RPMI8226 (cell line): ENCODE measurements at regions not wholly inside any gene's neighbourhood (a gene's known extent, or its start where the extent isn't known, plus 50 kb on each side); places are given as distances from the start of the nearest gene placed in this dataset.
"Not testable (repeated sequence)": the region's sequence is repeated elsewhere in the genome, so short reads cannot be mapped to it uniquely, and the experiment has no call there.

Experiments used
- DNase-seq: peaks from one replicate; pipeline ENCODE4 v3.0.0-alpha.2; 2015

DNA sequence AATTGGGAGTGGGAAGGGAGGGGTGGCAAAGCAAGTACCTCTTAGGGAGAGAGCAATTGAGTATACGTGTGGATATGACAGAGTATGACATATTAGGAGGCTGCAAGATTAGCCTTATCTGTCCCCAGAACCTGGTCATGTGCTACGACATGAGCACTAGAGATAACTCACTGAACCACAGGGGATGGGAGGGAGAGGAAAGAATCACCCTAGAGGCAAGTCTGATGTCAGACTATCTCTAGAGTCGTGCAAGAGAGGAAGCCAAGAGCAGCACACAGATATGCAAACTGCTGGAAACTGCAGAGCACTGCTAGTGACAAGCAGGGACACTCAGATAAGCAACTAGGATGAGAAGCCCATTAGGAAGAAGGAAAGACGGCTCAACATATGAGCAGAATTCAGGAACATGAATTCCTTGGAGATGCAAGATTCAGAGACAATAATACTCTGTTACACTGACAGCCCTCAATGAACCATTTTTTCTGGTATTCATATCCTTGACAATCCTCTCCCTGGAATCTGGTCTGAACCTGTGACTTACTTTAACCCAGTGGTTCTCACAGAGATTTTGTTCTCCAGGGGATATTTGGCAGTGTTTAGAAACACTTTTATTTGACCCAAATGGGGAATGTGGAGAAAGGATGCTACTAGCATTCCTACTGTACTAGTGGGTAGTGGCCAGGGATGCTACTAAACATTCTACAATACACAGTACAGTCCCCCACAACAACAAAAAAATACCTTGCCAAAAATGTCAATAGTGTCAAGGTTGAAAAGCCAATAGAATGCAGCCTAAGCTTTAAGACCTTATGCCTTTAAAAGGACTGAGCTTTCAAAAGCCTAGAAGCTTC is 84.0 kb upstream of the BMP2K start:
- DNase-seq = no peak

DNA sequence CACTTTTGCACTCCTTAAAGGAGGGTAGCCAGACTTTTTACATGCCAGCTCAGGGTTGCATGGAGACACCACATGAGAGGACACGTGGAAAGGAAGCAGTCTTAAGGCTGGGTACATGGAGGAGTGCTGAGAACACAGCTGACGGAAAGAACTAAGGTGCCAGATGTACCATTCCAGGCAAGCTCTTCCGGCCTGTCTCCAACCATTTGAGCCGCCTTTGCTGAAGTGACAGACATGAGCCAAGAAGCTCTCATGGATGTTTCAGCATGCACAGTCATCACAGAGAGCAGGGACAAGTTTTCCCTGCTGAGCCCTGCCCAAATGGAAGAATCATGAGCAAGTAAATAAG is 83.4 kb upstream of the BMP2K start:
- no peak for DNase-seq

DNA sequence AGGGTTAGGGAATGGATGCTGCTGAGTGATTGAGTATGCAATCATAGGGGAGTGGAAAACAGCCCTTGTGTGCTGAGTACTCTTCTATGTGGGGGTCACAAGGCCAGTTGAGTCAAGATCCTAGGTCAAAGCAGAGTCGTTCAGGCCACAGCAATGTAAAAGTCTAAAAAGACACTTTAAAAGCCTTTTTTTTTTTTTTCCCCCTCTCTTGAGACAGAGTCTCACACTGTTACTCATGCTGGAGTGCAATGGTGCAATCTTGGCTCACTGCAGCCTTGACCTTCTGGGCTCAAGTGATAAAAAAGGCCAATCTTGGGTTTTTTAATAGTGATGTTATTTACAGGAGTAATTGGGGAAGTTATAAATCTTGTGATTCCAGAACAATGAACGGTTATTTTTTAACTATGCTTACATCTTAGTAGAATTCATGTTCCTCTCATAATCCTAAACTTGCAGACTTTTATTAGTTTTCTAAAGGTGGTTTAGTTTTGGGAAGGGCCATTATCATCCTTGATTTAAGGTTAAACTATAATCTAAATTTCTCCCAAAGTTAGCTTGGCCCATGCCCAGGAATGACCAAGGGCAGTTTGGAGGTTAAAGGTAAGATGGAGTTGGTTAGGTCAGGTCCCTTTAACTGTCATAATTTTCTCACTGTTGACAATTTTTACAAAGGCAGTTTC is 82.2 kb upstream of the BMP2K start:
- no peak for DNase-seq

DNA sequence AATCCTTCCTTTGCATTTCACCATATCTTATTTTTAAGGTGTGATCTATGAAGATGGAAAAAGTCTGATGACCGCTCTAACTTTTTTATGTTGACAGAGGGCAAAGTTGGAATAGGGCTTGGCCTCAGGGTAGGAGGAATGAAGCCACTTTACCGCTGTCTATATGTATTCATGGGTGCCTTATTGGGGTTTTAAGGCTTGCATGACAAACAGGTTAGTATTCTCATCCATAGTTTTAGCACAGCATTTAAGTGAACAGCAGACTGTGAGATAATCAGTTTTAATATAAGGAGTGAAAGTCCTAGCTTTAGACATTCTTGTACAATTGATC is 81.7 kb upstream of the BMP2K start:
- DNase-seq = no peak

DNA sequence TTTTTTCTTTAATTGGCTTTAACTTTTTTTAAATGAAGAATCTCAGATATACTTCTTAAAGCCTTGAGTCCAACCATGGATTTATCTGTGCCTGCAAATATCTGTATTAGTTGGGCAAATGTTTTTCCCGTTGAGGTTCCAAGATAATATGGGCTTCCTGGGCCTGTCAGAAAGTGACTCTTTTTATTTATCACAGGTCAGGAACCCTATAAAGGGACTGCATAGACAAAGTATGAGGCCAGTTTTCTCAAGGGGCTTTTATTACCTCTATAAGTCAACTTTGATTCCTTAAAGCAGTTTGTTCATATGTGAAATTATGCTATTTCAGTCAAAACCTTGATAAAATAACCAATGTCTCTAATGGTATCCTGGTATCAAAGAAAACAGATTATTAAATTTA is 80.2 kb upstream of the BMP2K start:
- no peak for DNase-seq

DNA sequence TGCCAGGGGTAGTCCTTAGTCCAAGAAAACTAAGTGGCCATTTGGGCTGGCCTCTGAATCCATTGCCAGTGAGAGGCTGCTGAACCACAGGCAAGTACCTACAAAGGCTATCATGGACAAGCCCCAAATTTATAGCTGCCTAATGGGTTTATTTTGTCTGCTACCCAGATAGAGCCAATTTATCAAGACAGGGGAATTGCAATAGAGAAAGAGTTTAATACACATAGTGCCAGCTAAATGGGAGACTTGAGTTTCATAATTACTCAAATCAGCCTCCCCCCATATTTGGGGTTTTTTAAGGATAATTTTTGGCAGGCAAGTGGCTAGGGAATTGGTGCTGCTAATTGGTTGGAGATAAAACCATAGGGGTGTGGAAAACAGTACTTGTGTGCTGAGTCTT is 73.1 kb upstream of the BMP2K start:
- DNase-seq = no peak

DNA sequence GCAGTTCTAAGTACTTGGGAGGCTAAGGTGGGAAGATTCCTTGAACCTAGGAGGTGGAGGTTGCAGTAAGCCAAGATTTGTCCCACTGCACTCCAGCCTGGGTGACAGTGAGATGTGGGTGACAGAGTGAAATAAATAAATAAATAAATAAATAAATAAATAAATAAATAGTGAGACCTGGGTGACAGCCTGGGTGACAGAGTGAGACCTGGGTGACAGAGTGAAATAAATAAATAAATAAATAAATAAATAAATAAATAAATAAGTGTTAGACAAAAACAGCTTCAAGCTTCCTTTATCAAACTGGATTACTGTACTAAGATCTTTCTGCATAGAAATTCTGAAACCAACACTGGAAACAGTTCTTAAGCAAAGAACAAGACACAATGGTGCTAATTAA is 71.8 kb upstream of the BMP2K start:
- DNase-seq = no peak

DNA sequence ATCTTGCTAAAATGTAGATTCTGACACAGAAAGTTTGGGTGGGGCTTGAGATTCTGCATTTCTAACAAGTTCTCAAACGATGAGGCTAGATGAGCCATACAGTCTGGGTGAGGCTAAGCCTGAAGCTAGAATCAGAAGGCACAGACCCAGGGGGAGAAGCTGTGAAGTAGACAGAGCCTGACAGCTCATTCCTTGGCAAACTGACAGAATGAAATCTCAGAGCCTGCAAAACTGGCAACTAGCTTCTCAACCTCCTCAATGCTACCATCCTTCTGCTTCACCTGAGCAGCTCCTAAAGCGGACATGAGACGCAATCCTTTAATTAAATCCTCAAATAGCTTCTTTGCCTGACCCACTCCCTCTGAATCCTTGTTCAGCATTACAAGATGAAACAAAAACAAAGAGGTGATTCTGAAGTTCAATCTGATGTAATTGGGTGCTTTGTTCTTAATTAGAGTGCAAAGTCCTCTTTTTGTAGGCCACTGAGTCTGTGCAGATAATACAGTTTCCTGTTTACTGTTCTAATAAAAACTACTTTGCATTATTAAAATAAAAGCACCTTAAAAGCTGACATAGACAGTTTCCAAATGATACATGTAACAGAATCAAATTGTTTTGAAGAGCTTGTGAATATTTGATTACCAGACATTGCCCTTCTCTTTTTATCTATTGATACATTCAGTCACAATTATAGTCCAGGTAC is 71.0 kb upstream of the BMP2K start:
- DNase-seq = no peak

DNA sequence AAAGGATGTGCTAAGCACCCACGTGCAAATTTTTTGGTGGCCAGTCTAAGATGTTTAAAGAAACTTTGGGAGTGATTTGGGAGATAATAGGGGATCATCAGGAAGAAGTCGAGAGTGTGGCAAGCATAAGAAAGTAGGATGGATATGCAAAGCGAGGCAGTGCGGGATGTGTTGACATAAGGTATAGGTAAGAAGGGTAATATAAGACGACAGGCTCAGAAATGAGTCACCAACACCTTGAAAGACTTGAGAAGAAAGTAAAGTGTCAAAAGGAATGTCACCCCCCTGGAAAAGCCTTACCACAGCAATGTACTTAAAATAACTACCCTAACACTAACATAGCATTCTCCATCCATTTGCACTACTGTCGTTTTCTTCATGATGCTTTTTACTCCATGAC is 69.8 kb upstream of the BMP2K start:
- no peak for DNase-seq

DNA sequence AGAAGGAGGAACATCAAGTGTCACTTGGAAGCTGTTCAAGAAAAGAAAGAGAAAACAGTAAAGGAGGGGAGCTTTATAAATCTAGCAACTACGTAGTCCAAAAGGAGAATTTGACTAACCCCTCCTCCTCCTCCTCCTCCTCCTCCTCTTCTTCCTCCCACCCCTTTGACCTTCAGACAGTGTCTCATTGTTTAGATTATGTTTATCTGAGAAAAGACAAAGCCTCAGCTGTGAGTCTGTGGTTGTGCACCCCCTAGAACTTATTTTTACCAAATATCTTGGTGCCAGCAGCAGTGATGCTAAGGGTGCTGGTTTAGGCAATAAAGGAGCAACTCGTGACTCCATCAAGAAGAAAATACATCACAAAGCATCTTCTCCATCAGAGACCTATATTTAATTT is 68.9 kb upstream of the BMP2K start:
- no peak for DNase-seq

DNA sequence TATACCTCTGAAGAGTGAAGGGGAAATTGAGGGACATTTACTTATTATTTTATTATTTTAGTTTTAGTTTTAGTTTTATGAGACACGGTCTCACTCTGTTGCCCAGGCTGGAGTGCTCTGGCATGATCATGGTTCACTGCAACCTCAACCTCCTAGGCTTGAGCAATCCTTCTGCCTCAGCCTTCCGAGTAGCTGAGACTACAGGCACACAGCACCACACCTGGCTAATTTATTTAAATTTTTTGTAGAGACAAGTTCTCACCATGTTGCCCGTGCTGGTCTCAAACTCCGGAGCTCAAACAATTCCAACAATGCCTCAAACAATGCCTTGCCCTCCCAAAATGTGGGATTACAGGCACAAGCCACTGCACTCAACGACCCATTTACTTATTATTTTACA is 68.4 kb upstream of the BMP2K start:
- DNase-seq = no peak

DNA sequence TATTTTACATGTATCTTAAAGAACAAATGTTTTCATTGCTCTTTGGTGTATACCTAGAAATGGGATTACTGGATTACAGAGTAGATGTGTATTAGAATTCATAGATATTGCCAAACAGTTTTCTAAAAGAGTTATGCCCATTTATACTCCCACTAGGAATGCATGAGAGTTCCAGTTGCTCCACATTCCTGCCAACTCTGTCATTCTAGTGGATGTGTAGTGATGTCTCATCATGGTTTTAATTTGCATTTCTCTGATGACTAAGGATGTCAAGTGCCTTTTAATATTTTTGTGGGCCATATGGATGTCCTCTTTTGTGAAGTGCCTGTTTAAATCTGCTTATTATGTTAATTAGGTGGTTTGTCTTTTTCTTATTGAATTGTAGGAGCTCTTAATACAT is 65.6 kb upstream of the BMP2K start:
- no peak for DNase-seq

DNA sequence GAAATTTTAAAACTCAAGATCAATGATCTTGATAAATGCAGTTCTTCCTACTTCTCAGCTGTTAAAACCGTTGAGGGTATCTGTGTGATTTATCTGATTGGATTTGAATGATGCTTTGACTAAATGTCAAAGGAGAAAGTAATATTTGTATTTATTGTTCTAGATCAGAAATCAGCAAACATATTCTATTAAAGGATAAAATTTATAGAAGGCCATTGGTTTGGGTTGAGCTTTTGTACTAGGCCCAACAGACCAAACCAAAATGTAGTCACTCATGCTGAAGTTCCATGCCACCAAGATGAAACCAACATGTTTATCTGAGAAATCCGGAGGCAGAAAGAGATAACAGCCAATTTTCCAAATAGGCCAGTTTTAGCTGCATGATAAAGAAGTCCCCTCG is 64.5 kb upstream of the BMP2K start:
- no peak for DNase-seq

DNA sequence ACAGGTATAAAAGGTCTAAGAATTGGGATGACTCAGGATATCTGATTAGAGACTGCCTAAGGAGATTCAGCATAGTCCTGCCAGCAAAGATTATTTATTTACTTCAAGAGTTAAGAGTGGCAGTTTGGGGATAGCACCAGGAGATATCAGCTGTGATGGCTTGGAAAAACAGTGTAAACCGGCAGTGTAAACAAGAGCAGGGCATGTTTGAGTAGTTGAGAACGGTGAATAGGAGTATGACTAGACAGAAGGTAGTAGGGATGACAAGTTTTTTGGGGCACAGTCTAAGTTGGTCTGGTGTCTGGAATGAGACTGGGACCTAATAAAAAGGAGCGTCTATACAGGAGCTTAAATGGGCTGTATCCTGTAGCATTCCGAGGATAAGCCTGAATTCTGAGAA is 61.6 kb upstream of the BMP2K start:
- DNase-seq = not testable (repeated sequence)

DNA sequence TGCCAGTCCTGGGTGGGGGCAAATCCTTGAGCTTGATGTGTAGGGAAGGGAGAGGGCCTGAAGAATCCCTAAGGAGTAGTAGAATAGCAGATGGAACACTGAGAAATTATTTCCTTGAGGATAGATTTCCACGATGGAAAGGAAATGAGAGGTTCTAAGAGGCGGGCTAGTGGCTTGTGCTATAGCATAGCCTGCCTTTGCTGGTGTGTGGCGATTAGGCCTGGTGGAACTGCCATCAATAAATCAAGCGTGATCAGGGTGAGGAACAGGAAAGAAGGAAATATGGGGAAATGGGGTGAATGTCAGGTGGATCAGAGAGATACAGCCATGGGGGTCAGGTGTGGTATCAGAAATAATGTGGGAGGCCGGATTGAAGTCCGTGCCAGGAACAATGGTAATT is 60.8 kb upstream of the BMP2K start:
- DNase-seq = not testable (repeated sequence)

DNA sequence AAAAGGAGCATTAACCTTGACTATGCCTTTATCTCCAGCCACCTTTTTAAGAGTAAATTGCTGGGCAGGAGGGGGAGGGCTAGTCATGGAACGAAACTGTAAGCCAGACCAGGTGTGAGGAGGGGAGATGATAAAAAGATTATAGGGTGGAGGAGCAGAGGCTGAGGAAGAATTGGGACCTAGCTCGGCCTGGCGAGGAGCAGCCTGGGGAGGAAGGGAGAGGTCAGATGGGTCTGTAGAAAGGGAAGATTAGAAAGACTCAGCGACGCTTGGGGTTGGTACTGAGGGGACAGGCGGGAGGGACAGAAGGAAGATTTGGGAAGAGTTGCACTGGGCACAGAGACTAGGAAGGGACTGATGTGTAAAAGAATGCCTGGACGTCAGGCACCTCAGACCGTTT is 58.4 kb upstream of the BMP2K start:
- not testable (repeated sequence) for DNase-seq

DNA sequence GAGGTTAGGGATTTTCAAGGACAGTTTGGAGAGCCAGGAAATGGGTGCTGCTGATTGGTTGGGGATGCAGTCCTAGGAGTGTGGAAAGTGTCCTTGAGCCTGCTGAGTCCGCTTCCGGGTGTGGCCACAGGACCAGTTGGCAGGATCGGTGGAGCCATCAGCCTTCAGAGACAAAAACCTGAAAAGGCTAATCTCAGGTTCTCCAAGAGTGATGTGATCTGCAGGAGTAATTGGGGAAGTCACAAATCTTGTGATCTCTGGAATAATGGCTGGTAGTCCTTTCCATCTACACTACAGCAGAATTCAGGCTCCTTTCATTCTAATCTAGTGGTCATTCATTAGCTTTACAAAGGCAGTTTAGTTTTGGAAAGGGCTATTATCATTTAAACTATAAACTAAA is 55.9 kb upstream of the BMP2K start:
- DNase-seq = no peak

DNA sequence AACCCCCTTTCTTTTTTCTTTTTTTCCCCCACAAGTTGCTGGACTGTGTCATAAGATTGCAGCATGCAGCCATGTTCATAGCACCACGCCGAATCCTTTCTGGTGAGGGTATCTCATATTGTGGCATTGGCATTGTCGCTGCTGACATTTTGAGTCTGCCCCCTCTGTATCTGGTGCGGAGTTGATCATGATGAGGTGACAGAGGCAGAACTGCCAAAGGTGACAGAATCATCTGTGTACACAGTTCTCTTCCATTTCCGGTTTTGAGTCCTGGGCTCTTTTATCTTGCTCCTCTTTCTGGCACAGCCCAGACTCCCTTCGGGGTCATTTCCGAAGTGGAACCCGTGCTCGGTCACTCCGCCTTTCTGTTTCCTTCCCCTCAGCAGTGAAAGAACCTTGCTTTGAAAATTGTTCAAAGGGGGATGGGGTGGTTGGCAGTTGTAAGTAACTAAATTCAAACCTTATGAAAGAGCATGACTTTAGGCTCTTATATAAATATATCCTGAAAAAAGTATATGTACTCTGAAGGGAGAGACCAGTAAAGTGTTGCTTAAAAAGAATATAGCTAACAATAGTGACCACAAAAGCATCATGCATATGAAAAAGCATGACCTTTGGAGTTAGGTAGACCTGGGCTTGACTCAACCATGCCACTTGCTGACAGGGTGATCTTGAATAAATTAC is 55.0 kb upstream of the BMP2K start:
- DNase-seq = no peak

DNA sequence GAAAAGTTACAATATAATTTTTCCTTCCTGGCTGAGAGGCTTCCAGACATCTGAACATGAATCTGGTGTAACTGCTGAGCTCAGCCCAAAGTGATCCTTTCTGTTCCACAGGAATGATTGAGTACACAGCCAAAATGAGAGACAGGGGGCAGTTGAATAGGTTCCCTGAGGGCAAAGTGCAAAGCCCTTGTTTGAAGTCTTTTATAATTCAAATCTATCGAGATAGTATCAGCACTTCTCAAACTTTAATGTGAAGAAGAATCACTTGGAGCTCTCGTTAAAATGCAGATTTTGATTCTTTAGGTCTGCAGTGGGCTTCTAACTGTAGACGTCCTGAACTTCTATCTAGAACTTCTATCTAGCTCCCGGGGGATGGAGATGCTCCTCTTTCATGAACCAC is 54.4 kb upstream of the BMP2K start:
- no peak for DNase-seq

DNA sequence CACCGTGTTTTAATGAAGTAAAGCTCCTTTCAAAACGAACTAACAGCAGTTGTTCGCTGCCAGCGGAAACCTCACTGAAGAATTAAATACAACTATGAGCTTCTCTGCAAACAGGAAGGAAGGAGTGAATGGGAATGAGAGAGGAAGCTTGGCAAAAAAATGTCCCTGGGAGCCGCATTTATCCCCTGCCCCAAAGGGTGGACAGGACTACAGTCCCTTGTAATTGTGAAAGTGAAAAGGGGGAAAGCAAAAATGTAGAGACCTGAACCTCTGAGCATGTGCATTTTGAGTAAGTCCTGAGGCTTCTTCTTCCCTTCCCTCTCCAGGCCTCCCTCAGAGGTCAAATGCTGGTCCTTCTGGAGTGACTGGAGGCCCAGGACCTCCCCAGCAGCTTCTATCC is 53.8 kb upstream of the BMP2K start:
- no peak for DNase-seq

DNA sequence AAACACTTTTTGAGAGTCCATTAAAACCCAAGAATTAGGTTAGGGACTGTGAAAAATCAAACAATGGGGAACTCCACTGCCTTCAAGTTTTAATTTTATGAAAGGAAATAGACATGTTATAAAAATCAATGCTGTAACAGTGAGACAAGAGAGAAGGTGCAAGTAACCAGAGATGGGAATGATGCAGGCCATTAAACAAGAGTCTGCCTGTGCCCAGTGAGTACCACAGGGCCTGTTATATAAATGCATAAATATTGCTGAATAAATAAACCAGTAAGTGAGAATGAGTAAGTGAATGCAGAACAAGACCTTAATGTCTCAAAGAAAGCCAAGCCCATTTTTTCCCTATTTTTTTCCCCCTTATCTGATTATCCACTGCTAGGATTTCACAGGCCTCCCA is 53.3 kb upstream of the BMP2K start:
- no peak for DNase-seq
